SK-N-SH (cell line): ENCODE measurements at regions not wholly inside any gene's neighbourhood (a gene's known extent, or its start where the extent isn't known, plus 50 kb on each side); places are given as distances from the start of the nearest gene placed in this dataset.

Experiments
- CTCF ChIA-PET: fragments of 300-600, 350-600 bp; formaldehyde crosslinking; extraction: SDS; loops from one replicate; lab custom pipeline; 2021; lab: Yijun Ruan, JAX
- POLR2A ChIA-PET: fragments of 350-600 bp; sonication (Branson Sonifier 250); formaldehyde crosslinking; extraction: SDS; loops from one replicate; lab custom pipeline; 2020; ENCODE audit warnings: antibody characterized with exemption, inconsistent platforms; lab: Yijun Ruan, JAX
- DNase-seq: peaks from one replicate; pipeline ENCODE4 v3.0.0; 2012
- H2AFZ ChIP-seq: fragments of 200-600 bp; sonication (generic); 2 replicates; pipeline ENCODE4 v1.8.1; 2016; ENCODE audit warnings: antibody characterized with exemption, mild to moderate bottlenecking, low read depth
- H3F3A ChIP-seq: fragments of 200-600 bp; sonication (generic); replicated peaks from 2 replicates; pipeline ENCODE3; 2016; ENCODE audit warnings: antibody characterized with exemption, mild to moderate bottlenecking; ENCODE audit not compliant: insufficient read depth
- H3K27ac ChIP-seq, 2 experiments: fragments of 200-500 bp in 1 of 2; fragments of 200-600 bp in 1 of 2; sonication (Bioruptor generic) in 1 of 2; sonication (generic), shearing (Covaris generic) in 1 of 2; 2 replicates each; pipeline versions ENCODE4 v1.5.1 to v1.6.1; 2014 to 2016; ENCODE audit warnings: low read depth in 2 of 2, inconsistent platforms in 1 of 2, low read length in 1 of 2, mild to moderate bottlenecking in 1 of 2, mixed read lengths in 1 of 2
- H3K27me3 ChIP-seq: fragments of 200-600 bp; sonication (generic), shearing (Covaris generic); 2 replicates; pipeline ENCODE4 v1.6.1; 2016; ENCODE audit warnings: mixed run types; ENCODE audit not compliant: insufficient read depth
- H3K36me3 ChIP-seq, 2 experiments: fragments of 200-500 bp in 1 of 2; fragments of 200-600 bp in 1 of 2; sonication (Bioruptor generic) in 1 of 2; sonication (generic) in 1 of 2; replicated peaks in 1 of 2; 2 replicates each; pipeline versions ENCODE3 to v1.5.1; 2014 to 2016; ENCODE audit warnings: low read length in 1 of 2, mild to moderate bottlenecking in 1 of 2; ENCODE audit not compliant: insufficient read depth in 2 of 2, control insufficient read depth in 1 of 2
- H3K4me1 ChIP-seq, 2 experiments: fragments of 200-500 bp in 1 of 2; fragments of 200-600 bp in 1 of 2; sonication (Bioruptor generic) in 1 of 2; sonication (generic), shearing (Covaris generic) in 1 of 2; 2 replicates each; pipeline versions ENCODE4 v1.5.1 to v1.6.1; 2014 to 2016; ENCODE audit warnings: low read depth in 1 of 2, low read length in 1 of 2, mixed run types in 1 of 2; ENCODE audit not compliant: insufficient read depth in 2 of 2, control insufficient read depth in 1 of 2
- H3K4me2 ChIP-seq: fragments of 200-600 bp; sonication (generic), shearing (Covaris generic); 2 replicates; pipeline ENCODE4 v1.6.1; 2017; ENCODE audit warnings: mixed run types
- H3K4me3 ChIP-seq, 2 experiments: fragments of 200-500 bp in 1 of 2; fragments of 200-600 bp in 1 of 2; sonication (Bioruptor generic) in 1 of 2; sonication (generic), shearing (Covaris generic) in 1 of 2; 2 replicates each; pipeline versions ENCODE4 v1.5.1 to v1.8.1; 2014 to 2016; ENCODE audit warnings: low read depth in 2 of 2, inconsistent platforms in 1 of 2, low read length in 1 of 2, mild to moderate bottlenecking in 1 of 2, mixed read lengths in 1 of 2, moderate library complexity in 1 of 2
- H3K79me2 ChIP-seq: fragments of 200-600 bp; sonication (generic); 2 replicates; pipeline ENCODE4 v1.8.1; 2017; ENCODE audit warnings: mild to moderate bottlenecking; ENCODE audit not compliant: insufficient read depth
- H3K9ac ChIP-seq: fragments of 200-600 bp; sonication (generic); 2 replicates; pipeline ENCODE4 v1.6.1; 2017; ENCODE audit warnings: mixed run types
- H3K9me2 ChIP-seq: fragments of 200-600 bp; sonication (generic); 2 replicates; pipeline ENCODE4 v1.6.1; 2017; ENCODE audit warnings: mixed run types
- H3K9me3 ChIP-seq: fragments of 200-600 bp; sonication (generic); 2 replicates; pipeline ENCODE4 v1.6.1; 2017; ENCODE audit warnings: mixed run types, mild to moderate bottlenecking, moderate library complexity
- H4K20me1 ChIP-seq: fragments of 200-600 bp; sonication (generic); 2 replicates; pipeline ENCODE4 v1.6.1; 2017; ENCODE audit warnings: mild to moderate bottlenecking, mixed run types; ENCODE audit not compliant: insufficient read depth
- CHD2 ChIP-seq: fragments of 150-350 bp; IDR thresholded peaks from 2 replicates; pipeline ENCODE4 v1.6.1; 2018; ENCODE audit warnings: low read length; ENCODE audit not compliant: partially characterized antibody
- EP300 ChIP-seq, 2 experiments: IDR thresholded peaks; 2 replicates each; pipeline versions ENCODE4 v1.4.0 to v1.6.1; 2012; ENCODE audit warnings: borderline replicate concordance in 1 of 2, low read depth in 1 of 2, low read length in 1 of 2
- EZH2phosphoT487 ChIP-seq: fragments of 200-600 bp; sonication (generic); IDR thresholded peaks from 2 replicates; pipeline ENCODE4 v1.6.1; 2017; ENCODE audit warnings: low read depth, mixed run types, mild to moderate bottlenecking, antibody characterized with exemption, moderate library complexity, borderline replicate concordance
- FOSL2 ChIP-seq: IDR thresholded peaks from 2 replicates; pipeline ENCODE4 v1.4.0; 2012; ENCODE audit warnings: low read depth, mild to moderate bottlenecking, moderate library complexity, borderline replicate concordance
- FOXJ3 ChIP-seq: sonication (generic); formaldehyde crosslinking; IDR thresholded peaks from 2 replicates; pipeline ENCODE4 v1.5.1; 2020; ENCODE audit warnings: mild to moderate bottlenecking, missing genetic modification reagents
- FOXM1 ChIP-seq: IDR thresholded peaks from 2 replicates; pipeline ENCODE4 v1.4.0; 2012; ENCODE audit warnings: low read depth, mild to moderate bottlenecking
- GATA2 ChIP-seq: sonication (generic); formaldehyde crosslinking; IDR thresholded peaks from 2 replicates; pipeline ENCODE4 v1.5.0; 2020; ENCODE audit warnings: mild to moderate bottlenecking, missing genetic modification reagents
- JUND ChIP-seq: IDR thresholded peaks from 2 replicates; pipeline ENCODE4 v1.4.0; 2012
- MAX ChIP-seq: IDR thresholded peaks from 2 replicates; pipeline ENCODE4 v1.4.0; 2012; ENCODE audit warnings: low read depth
- MEF2A ChIP-seq: IDR thresholded peaks from 2 replicates; pipeline ENCODE4 v1.4.0; 2012; ENCODE audit warnings: low read depth, borderline replicate concordance
- NFIC ChIP-seq: IDR thresholded peaks from 2 replicates; pipeline ENCODE4 v1.4.0; 2012; ENCODE audit warnings: borderline replicate concordance
- NRF1 ChIP-seq: IDR thresholded peaks from 2 replicates; pipeline ENCODE4 v1.6.1; 2012; ENCODE audit warnings: low read depth, mild to moderate bottlenecking, low read length
- POLR2AphosphoS5 ChIP-seq: IDR thresholded peaks from 2 replicates; pipeline ENCODE4 v1.6.1; 2012; ENCODE audit warnings: low read depth, low read length
- RAD21 ChIP-seq: IDR thresholded peaks from 2 replicates; pipeline ENCODE4 v1.6.1; 2012; ENCODE audit warnings: mild to moderate bottlenecking, low read length
- RCOR1 ChIP-seq: fragments of 150-350 bp; IDR thresholded peaks from 2 replicates; pipeline ENCODE4 v1.6.1; 2017; ENCODE audit warnings: antibody characterized with exemption, low read length
- RFX5 ChIP-seq: IDR thresholded peaks from 2 replicates; pipeline ENCODE4 v1.6.1; 2012; ENCODE audit warnings: mild to moderate bottlenecking, improper control_type of control experiment, low read length
- RXRA ChIP-seq: IDR thresholded peaks from 2 replicates; pipeline ENCODE4 v1.4.0; 2012; ENCODE audit warnings: low read depth, mild to moderate bottlenecking, borderline replicate concordance
- SIN3A ChIP-seq: IDR thresholded peaks from 2 replicates; pipeline ENCODE4 v1.6.1; 2012; ENCODE audit warnings: low read depth, mild to moderate bottlenecking, low read length, moderate library complexity, borderline replicate concordance
- TEAD4 ChIP-seq: IDR thresholded peaks from 2 replicates; pipeline ENCODE4 v1.4.0; 2012; ENCODE audit warnings: mild to moderate bottlenecking, borderline replicate concordance; ENCODE audit not compliant: insufficient read depth
- USF1 ChIP-seq: IDR thresholded peaks from 2 replicates; pipeline ENCODE4 v1.4.0; 2012; ENCODE audit warnings: low read depth, borderline replicate concordance
- WGBS: methylation state at CpG from one replicate; pipeline ENCODE4 v1.1.6; 2017; ENCODE audit warnings: low lambda C conversion rate; 5-methylcytosine and 5-hydroxymethylcytosine counted together
- TF ChIP-seq, protein P1 (sequence below): IDR thresholded peaks from 2 replicates; pipeline ENCODE4 v1.4.0; 2012; ENCODE audit warnings: low read depth, borderline replicate concordance

DNA sequence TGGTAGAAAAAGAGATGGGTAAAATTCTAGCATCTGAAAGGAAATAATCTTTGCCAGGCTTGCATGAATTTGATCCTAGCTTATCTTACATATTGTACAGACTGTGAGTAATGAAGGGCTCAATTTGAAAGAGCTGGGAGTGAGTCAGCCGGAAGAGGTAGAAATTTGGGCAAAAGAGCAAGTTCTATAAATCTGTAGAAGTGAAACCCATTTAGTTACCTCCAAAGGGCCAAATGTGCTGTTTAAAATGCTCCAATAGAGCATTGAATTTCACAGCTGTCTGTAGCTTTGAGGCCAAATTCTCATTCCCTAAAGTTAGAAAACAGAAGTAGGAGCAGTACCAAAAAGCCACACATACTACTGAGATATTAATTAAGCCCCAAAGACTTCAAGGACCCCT is 466.1 kb downstream of the BTBD3 start:
- no peak overlapping the region for H3K27ac ChIP-seq
- 25% methylated on average over 1 of the region's 1 CpG for WGBS
- CTCF ChIA-PET, result no interaction called here
- no peaks in the 10 kb centered on the region for H3K9me3 ChIP-seq
- POLR2A ChIA-PET, result no interaction called here
- no peak overlapping the region for H2AFZ ChIP-seq
- H3K9me2 ChIP-seq, result no peaks in the 10 kb centered on the region
- H3K79me2 ChIP-seq, result no peaks in the 10 kb centered on the region
- H3K4me3 ChIP-seq, result no peak overlapping the region
- H3K4me2 ChIP-seq, result no peak overlapping the region
- no peak overlapping the region for H3K9ac ChIP-seq
- H3K36me3 ChIP-seq, result no peaks in the 10 kb centered on the region
- DNase-seq, result no peak
- H3K27me3 ChIP-seq, result no peaks in the 10 kb centered on the region
- no peaks in the 10 kb centered on the region for H4K20me1 ChIP-seq
- H3K4me1 ChIP-seq, result no peaks in the 10 kb centered on the region
- TF ChIP-seq NFIC (no peak), MAX (no peak), FOXM1 (no peak), FOXJ3 (CRISPR knock-in tag) (no peak), SIN3A (no peak), FOSL2 (no peak), RFX5 (no peak), POLR2AphosphoS5 (no peak), RAD21 (no peak), EP300 (IDR thresholded peaks at IDR 0.05; ENCODE audit: borderline replicate concordance in 1 of 2, low read depth in 1 of 2, low read length in 1 of 2) (no peak), EZH2phosphoT487 (no peak), RCOR1 (no peak), MEF2A (no peak), RXRA (no peak), TEAD4 (no peak), GATA2 (no peak), JUND (no peak), NRF1 (no peak), USF1 (no peak)
- TF ChIP-seq, all 33 proteins: peak for 0
- H3F3A ChIP-seq, result no peaks in the 10 kb centered on the region

DNA sequence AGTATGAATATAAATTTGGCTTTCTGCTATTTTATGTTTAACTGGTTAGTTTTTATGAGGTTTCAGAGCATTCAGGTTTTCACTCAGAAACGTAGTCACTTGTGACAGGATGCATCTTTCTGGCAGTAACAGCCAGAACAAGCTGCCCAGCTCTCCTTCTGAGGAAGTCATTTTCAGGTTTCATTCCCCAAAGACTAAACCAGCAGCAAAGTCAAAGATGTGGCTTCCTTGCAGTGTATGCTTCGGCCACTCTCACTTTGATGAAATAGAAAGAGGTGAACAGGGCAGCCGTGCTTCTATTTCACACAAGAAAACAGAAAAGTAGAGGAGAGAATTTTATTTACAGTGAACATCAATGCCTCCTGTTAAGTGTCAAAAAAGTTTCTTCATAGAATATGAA is 469.1 kb downstream of the BTBD3 start:
- Histone ChIP-seq H3K9ac (no peak overlapping the region), H3K4me1 (no peaks in the 10 kb centered on the region), H2AFZ (no peak overlapping the region), H4K20me1 (no peaks in the 10 kb centered on the region), H3K4me3 (no peak overlapping the region)
- DNase-seq, result no peak
- POLR2A ChIA-PET, result no interaction called here
- TF ChIP-seq, protein P1, sequence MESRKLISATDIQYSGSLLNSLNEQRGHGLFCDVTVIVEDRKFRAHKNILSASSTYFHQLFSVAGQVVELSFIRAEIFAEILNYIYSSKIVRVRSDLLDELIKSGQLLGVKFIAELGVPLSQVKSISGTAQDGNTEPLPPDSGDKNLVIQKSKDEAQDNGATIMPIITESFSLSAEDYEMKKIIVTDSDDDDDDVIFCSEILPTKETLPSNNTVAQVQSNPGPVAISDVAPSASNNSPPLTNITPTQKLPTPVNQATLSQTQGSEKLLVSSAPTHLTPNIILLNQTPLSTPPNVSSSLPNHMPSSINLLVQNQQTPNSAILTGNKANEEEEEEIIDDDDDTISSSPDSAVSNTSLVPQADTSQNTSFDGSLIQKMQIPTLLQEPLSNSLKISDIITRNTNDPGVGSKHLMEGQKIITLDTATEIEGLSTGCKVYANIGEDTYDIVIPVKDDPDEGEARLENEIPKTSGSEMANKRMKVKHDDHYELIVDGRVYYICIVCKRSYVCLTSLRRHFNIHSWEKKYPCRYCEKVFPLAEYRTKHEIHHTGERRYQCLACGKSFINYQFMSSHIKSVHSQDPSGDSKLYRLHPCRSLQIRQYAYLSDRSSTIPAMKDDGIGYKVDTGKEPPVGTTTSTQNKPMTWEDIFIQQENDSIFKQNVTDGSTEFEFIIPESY, result no peak
- no peak for TF ChIP-seq RXRA
- TF ChIP-seq RFX5, result no peak
- TF ChIP-seq CHD2, result no peak
- no peak for TF ChIP-seq POLR2AphosphoS5
- TF ChIP-seq JUND, result no peak
- TF ChIP-seq, all 33 proteins: peak for 0
- Histone ChIP-seq H3K79me2 (no peaks in the 10 kb centered on the region), H3K36me3 (no peaks in the 10 kb centered on the region), H3K27ac (no peak overlapping the region), H3K9me2 (no peaks in the 10 kb centered on the region), H3F3A (no peaks in the 10 kb centered on the region), H3K9me3 (no peaks in the 10 kb centered on the region), H3K4me2 (no peak overlapping the region), H3K27me3 (no peaks in the 10 kb centered on the region)
- CTCF ChIA-PET, result no interaction called here
- WGBS, result 10% methylated on average over 3 of the region's 3 CpGs
